Skeletal muscle satellite cell (primary cell): ENCODE measurements at regions not wholly inside any gene's neighbourhood (a gene's known extent, or its start where the extent isn't known, plus 50 kb on each side); places are given as distances from the start of the nearest gene placed in this dataset.
"Not testable (repeated sequence)": the region's sequence is repeated elsewhere in the genome, so short reads cannot be mapped to it uniquely, and the experiment has no call there.

Experiments
- H3K27me3 ChIP-seq: 2 replicates; pipeline ENCODE4 v1.7.0; 2013; ENCODE audit warnings: low read length; ENCODE audit not compliant: control insufficient read depth, insufficient read depth
- H3K36me3 ChIP-seq: 2 replicates; pipeline ENCODE4 v1.7.0; 2013; ENCODE audit warnings: mild to moderate bottlenecking, control low read depth, low read length; ENCODE audit not compliant: insufficient read depth
- H3K4me1 ChIP-seq: 2 replicates; pipeline ENCODE4 v1.7.0; 2013; ENCODE audit warnings: low read length; ENCODE audit not compliant: control insufficient read depth, insufficient read depth
- H3K4me2 ChIP-seq: 2 replicates; pipeline ENCODE4 v1.7.0; 2013; ENCODE audit warnings: mild to moderate bottlenecking, low read length
- H3K4me3 ChIP-seq: 2 replicates; pipeline ENCODE4 v1.7.0; 2013; ENCODE audit warnings: low read length
- H3K9ac ChIP-seq: 2 replicates; pipeline ENCODE4 v1.7.0; 2013; ENCODE audit warnings: mild to moderate bottlenecking, low read depth, low read length, moderate library complexity
- H3K9me3 ChIP-seq: replicated peaks from 2 replicates; pipeline ENCODE4 v1.7.0; 2013; ENCODE audit warnings: mild to moderate bottlenecking, control low read depth, low read length

- Histone ChIP-seq H3K9me3 (no peaks in the 10 kb centered on the region), H3K27me3 (no peaks in the 10 kb centered on the region), H3K4me1 (no peaks in the 10 kb centered on the region), H3K4me2 (no peak overlapping the region), H3K36me3 (no peaks in the 10 kb centered on the region), H3K4me3 (no peak overlapping the region), H3K9ac (no peak overlapping the region)
Measured at GRCh38 chr1:232177438-232177837, 452.5 kb downstream of the SIPA1L2 start.

- H3K9me3 ChIP-seq, result no peaks in the 10 kb centered on the region
- no peak overlapping the region for H3K4me2 ChIP-seq
- H3K9ac ChIP-seq, result no peak overlapping the region
- no peak overlapping the region for H3K4me3 ChIP-seq
- H3K27me3 ChIP-seq, result no peaks in the 10 kb centered on the region
- H3K4me1 ChIP-seq, result no peaks in the 10 kb centered on the region
- no peaks in the 10 kb centered on the region for H3K36me3 ChIP-seq
Measured at GRCh38 chr1:232176222-232176621, 453.7 kb downstream of the SIPA1L2 start.

GRCh38 chr1:232174306-232174705 lies 455.6 kb downstream of the SIPA1L2 start:
- no peak overlapping the region for H3K9ac ChIP-seq
- no peaks in the 10 kb centered on the region for H3K9me3 ChIP-seq
- H3K4me2 ChIP-seq, result no peak overlapping the region
- H3K36me3 ChIP-seq, result no peaks in the 10 kb centered on the region
- H3K4me1 ChIP-seq, result no peaks in the 10 kb centered on the region
- no peak overlapping the region for H3K4me3 ChIP-seq
- no peaks in the 10 kb centered on the region for H3K27me3 ChIP-seq

GRCh38 chr1:232172563-232172962 lies 457.4 kb downstream of the SIPA1L2 start:
- H3K36me3 ChIP-seq, result no peaks in the 10 kb centered on the region
- no peaks in the 10 kb centered on the region for H3K27me3 ChIP-seq
- no peaks in the 10 kb centered on the region for H3K4me1 ChIP-seq
- no peak overlapping the region for H3K4me2 ChIP-seq
- no peak overlapping the region for H3K4me3 ChIP-seq
- no peak overlapping the region for H3K9ac ChIP-seq
- H3K9me3 ChIP-seq, result no peaks in the 10 kb centered on the region

GRCh38 chr1:232170909-232171308 lies 459.0 kb downstream of the SIPA1L2 start:
- no peak overlapping the region for H3K9ac ChIP-seq

GRCh38 chr1:232169436-232169835 lies 460.5 kb downstream of the SIPA1L2 start:
- Histone ChIP-seq H3K36me3 (no peaks in the 10 kb centered on the region), H3K4me2 (no peak overlapping the region), H3K4me3 (no peak overlapping the region), H3K9ac (no peak overlapping the region), H3K27me3 (no peaks in the 10 kb centered on the region), H3K9me3 (no peaks in the 10 kb centered on the region), H3K4me1 (no peaks in the 10 kb centered on the region)

More at GRCh38 chr1:232170909-232171308, 459.0 kb downstream of the SIPA1L2 start:
- H3K36me3 ChIP-seq, result no peaks in the 10 kb centered on the region
- no peaks in the 10 kb centered on the region for H3K9me3 ChIP-seq
- no peaks in the 10 kb centered on the region for H3K27me3 ChIP-seq
- no peaks in the 10 kb centered on the region for H3K4me1 ChIP-seq
- no peak overlapping the region for H3K4me2 ChIP-seq
- H3K4me3 ChIP-seq, result no peak overlapping the region

GRCh38 chr1:232168508-232168907 lies 461.4 kb downstream of the SIPA1L2 start:
- Histone ChIP-seq H3K4me2 (no peak overlapping the region), H3K9ac (no peak overlapping the region), H3K4me1 (no peaks in the 10 kb centered on the region), H3K36me3 (no peaks in the 10 kb centered on the region), H3K27me3 (no peaks in the 10 kb centered on the region), H3K9me3 (no peaks in the 10 kb centered on the region), H3K4me3 (no peak overlapping the region)

- Histone ChIP-seq H3K4me2 (no peak overlapping the region), H3K9ac (no peak overlapping the region), H3K36me3 (no peaks in the 10 kb centered on the region)
Measured at GRCh38 chr1:232166942-232167341, 463.0 kb downstream of the SIPA1L2 start.

GRCh38 chr1:232164078-232164963 lies 465.6 kb downstream of the SIPA1L2 start:
- Histone ChIP-seq H3K36me3 (no peaks in the 10 kb centered on the region), H3K4me3 (no peak overlapping the region), H3K4me2 (no peak overlapping the region), H3K27me3 (no peaks in the 10 kb centered on the region), H3K4me1 (no peaks in the 10 kb centered on the region), H3K9ac (no peak overlapping the region), H3K9me3 (no peaks in the 10 kb centered on the region)

More at GRCh38 chr1:232166942-232167341, 463.0 kb downstream of the SIPA1L2 start:
- no peaks in the 10 kb centered on the region for H3K9me3 ChIP-seq
- H3K4me1 ChIP-seq, result no peaks in the 10 kb centered on the region
- H3K4me3 ChIP-seq, result no peak overlapping the region
- H3K27me3 ChIP-seq, result no peaks in the 10 kb centered on the region

- Histone ChIP-seq H3K4me3 (no peak overlapping the region), H3K4me2 (no peak overlapping the region), H3K4me1 (no peaks in the 10 kb centered on the region), H3K27me3 (no peaks in the 10 kb centered on the region), H3K9me3 (no peaks in the 10 kb centered on the region), H3K9ac (no peak overlapping the region), H3K36me3 (no peaks in the 10 kb centered on the region)
Measured at GRCh38 chr1:232163533-232163932, 466.4 kb downstream of the SIPA1L2 start.

- Histone ChIP-seq H3K4me3 (no peak overlapping the region), H3K4me2 (no peak overlapping the region), H3K36me3 (no peaks in the 10 kb centered on the region), H3K27me3 (no peaks in the 10 kb centered on the region), H3K9ac (no peak overlapping the region), H3K4me1 (no peaks in the 10 kb centered on the region), H3K9me3 (no peaks in the 10 kb centered on the region)
Measured at GRCh38 chr1:232162001-232162400, 467.9 kb downstream of the SIPA1L2 start.

GRCh38 chr1:232158558-232158957 lies 471.4 kb downstream of the SIPA1L2 start:
- H3K9ac ChIP-seq, H3K36me3 ChIP-seq, H3K9me3 ChIP-seq, H3K4me3 ChIP-seq, H3K27me3 ChIP-seq, H3K4me2 ChIP-seq, H3K4me1 ChIP-seq: not testable (repeated sequence)
